NCI-H1436 (cell line): ENCODE measurements at regions not wholly inside any gene's neighbourhood (a gene's known extent, or its start where the extent isn't known, plus 50 kb on each side); places are given as distances from the start of the nearest gene placed in this dataset.

Experiments used
- DNase-seq: peaks from one replicate; lab custom pipeline; 2025; lab: John Stamatoyannopoulos, UW

DNA sequence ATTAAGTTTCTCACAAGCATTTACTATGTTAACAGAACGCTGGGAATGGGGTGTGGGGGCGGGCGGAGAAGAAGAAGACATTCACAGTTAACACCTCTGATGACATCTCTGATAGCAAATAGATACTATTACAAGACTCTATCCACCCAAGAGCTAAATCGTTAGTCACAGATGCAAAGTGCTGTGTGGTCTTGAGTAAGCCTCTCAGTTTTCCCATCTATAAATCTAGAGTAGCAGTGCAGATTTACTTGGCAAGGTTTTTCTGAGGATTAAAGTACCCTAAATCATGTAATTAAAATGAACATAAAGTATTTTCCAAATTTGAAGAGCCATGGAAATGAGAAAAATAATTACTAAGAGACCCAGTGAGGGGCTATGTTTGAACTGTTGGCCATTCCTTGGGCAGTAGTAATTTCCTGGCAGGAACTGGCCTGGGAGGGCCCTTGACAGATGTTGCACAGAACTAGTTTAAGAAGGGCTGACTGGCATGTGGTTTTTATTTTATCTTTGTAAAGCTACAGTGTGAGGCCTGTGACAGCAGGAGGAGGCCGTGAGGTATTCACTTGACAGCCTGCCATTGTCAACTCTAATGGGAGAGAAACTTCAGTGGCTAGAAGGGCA is 58.7 kb upstream of the APOBEC4 start:
- DNase-seq, result no peak

DNA sequence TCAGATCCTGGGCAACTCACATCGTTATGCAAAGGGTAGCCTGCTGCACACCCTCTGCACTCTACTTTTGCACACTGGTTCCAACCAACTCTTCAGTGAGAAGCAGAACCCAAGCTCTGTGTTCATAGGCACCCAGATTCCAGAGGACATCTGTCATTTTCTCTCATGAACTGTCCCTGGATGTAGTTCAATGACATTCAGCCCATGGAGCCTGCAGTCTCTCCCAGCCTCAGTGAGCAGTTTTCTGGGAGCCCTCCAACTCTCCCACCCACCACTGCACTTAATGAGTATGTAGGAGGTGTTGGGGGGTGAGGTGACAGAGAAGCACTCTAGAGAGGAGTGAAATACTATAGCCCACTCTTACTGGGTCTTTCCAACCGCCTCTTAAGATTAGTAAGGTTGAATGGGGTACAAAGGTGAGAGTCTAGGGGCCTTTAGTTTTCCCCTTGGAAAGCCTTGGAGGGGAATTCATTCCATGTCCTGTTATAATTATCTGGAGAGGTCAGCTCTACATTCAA is 58.1 kb upstream of the APOBEC4 start:
- DNase-seq, result no peak

DNA sequence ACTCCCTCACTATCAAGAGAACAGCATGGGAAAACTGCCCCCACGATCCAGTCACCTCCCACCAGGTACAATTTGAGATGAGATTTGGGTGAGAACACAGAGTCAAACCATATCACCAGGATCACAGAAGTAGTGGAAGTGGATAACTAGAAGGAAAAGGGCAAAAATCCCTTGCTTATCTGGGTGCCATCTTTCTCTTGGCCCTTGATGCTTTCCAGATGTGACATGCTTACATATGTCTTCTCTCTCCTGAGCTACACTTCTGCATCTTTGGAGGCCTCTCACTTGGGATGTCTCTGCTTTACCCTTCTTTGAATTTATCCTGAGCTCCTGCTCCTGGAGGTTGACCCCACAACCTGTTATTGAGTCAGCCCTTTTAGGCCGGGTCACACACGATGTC is 57.6 kb upstream of the APOBEC4 start:
- no peak for DNase-seq

DNA sequence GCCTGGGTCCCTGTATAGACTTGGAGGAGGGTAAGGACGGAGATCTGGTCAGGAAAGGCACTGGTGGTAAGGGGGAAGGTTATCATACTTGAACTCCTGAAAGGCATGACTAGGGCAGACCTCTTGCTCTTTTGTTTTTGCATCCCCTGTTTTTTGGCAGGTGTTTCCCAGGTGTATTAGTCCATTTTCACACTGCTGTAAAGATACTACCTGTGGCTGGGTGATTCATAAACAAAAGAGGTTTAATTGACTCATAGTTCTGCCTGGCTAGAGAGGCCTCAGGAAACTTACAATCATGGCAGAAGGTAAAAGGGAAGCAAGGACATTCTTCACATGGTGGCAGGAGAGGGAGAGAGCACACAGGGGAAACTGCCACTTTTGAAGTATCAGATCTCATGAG is 57.2 kb upstream of the APOBEC4 start:
- DNase-seq, result no peak

DNA sequence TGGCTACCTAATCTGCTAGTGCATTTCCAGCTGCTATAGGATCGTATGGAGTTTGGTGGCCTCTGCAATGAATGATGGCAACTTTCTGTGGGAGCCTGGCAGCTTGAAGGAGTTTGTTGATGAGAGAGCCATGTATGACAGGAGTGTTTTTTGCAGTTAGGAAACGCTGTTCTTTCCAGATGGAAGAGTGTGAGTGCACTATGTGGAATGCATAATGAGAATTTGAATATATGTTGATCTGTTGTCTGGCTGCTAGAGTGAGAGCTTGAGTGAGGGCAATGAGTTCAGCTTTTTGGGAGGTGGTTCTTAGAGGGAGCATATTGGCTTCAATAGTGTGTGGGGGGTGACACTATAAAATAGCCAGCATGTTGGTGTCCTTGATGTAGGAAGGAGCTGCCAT is 51.0 kb upstream of the APOBEC4 start:
- DNase-seq, result no peak
